ENCODE measurements at regions not wholly inside any gene's neighbourhood (a gene's known extent, or its start where the extent isn't known, plus 50 kb on each side); places are given as distances from the start of the nearest gene placed in this dataset.

DNA sequence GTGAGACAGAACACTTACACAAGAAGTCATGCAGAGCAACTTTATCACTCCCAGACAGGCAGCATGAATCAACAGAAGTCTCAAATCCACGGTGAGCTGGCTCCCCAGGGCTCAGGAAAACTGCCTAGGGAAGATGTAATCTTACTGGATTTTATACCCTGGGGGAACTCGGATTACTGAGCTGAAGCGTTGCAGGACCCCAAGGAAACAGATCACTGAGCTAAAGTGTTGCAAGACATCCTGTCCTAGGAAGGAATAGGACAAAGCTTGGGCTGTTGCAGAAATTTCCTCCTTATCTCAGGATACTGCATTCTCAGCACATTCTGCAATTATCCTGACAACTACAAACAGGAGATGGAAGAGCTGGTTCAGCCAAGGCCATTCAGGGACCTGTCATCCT is 224.8 kb downstream of the TFAP2A start:
- TF ChIP-seq, protein P1, sequence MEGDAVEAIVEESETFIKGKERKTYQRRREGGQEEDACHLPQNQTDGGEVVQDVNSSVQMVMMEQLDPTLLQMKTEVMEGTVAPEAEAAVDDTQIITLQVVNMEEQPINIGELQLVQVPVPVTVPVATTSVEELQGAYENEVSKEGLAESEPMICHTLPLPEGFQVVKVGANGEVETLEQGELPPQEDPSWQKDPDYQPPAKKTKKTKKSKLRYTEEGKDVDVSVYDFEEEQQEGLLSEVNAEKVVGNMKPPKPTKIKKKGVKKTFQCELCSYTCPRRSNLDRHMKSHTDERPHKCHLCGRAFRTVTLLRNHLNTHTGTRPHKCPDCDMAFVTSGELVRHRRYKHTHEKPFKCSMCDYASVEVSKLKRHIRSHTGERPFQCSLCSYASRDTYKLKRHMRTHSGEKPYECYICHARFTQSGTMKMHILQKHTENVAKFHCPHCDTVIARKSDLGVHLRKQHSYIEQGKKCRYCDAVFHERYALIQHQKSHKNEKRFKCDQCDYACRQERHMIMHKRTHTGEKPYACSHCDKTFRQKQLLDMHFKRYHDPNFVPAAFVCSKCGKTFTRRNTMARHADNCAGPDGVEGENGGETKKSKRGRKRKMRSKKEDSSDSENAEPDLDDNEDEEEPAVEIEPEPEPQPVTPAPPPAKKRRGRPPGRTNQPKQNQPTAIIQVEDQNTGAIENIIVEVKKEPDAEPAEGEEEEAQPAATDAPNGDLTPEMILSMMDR (IDR thresholded peaks at IDR 0.05; ENCODE audit: extremely low read depth in 1 of 2, insufficient read depth in 1 of 2, low read depth in 1 of 2, low read length in 2 of 2) = no peak
- TF ChIP-seq POLR2A (IDR thresholded peaks at IDR 0.05; ENCODE audit: low read depth, low read length) (no peak), POLR2AphosphoS5 (IDR thresholded peaks at IDR 0.05; ENCODE audit: insufficient read depth, low read depth, low read length) (no peak)
